ENCODE measurements at regions not wholly inside any gene's neighbourhood (a gene's known extent, or its start where the extent isn't known, plus 50 kb on each side); places are given as distances from the start of the nearest gene placed in this dataset.

DNA sequence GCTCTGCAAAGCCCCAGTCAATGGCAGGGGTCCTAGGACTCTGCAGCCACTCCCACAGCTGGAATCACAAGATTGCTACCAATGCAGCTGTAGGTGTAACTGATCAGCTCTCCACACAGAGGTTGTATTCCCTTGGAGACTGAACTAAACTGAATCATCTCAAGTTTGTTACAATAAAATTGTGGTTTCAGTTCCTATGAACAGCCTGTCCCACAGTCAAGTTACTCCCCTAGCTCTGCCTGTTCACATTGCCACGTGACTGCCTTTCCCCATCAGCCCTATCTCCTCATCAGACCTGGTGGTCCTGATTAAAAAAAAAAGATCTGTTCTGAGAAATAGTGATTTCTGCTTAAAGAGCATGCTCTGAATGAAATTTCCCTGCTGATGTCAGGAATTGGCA, 287.9 kb upstream of the NBEA start:
- TF ChIP-seq EZH2 (IDR thresholded peaks at IDR 0.05; ENCODE audit: borderline replicate concordance, low read depth, low read length, severe bottlenecking) (no peak), CTCF (IDR thresholded peaks at IDR 0.05; ENCODE audit: borderline replicate concordance, extremely low read depth, low read length, poor library complexity, severe bottlenecking) (no peak)
- H3K9ac ChIP-seq (ENCODE audit: low read depth, low read length): no peak overlapping the region
- H3K4me2 ChIP-seq (ENCODE audit: insufficient read depth, low read length): no peak overlapping the region
- no peak overlapping the region for H3K27ac ChIP-seq (ENCODE audit: low read length)
- DNase-seq: no peak
- H3K9me3 ChIP-seq (ENCODE audit: insufficient read depth, low read length, severe bottlenecking): no peaks in the 10 kb centered on the region
- no peak overlapping the region for H3K4me3 ChIP-seq (ENCODE audit: low read depth in 1 of 2, low read length in 2 of 2)
- no peak overlapping the region for H2AFZ ChIP-seq (ENCODE audit: low read depth, low read length)
- no peaks in the 10 kb centered on the region for H3K36me3 ChIP-seq (ENCODE audit: insufficient read depth, low read length)
- no peaks in the 10 kb centered on the region for H4K20me1 ChIP-seq (ENCODE audit: insufficient read depth, low read length)
- H3K27me3 ChIP-seq (ENCODE audit: insufficient read depth, low read length, poor library complexity): no peaks in the 10 kb centered on the region
- H3K4me1 ChIP-seq (ENCODE audit: insufficient read depth, low read length): no peaks in the 10 kb centered on the region
- no peaks in the 10 kb centered on the region for H3K79me2 ChIP-seq (ENCODE audit: insufficient read depth, low read length)
- no peak for ATAC-seq (ENCODE audit: insufficient read depth, low read depth)

DNA sequence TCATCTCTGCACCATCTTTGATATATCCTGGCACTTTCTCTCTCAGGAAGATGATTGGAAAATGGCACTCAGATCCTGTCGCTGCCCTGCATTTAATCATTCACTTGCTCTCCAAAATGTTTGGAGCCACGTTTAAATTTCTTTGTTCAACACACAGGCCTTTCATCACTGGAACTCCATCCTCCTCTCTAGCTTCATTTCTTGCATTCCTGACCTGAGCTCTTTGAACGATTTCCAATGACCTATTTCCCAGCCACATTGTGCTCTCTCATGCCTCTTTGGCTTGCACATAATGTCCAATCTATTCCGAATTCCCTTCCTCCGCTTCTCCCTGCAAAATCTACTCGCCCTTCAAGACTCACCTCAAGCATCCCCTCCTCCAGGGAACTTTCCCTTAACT, 287.4 kb upstream of the NBEA start:
- H3K36me3 ChIP-seq (ENCODE audit: insufficient read depth, low read length): no peaks in the 10 kb centered on the region
- ATAC-seq (ENCODE audit: insufficient read depth, low read depth) (no peak), DNase-seq (no peak)
- H3K4me3 ChIP-seq (ENCODE audit: low read depth in 1 of 2, low read length in 2 of 2): no peak overlapping the region
- TF ChIP-seq EZH2 (IDR thresholded peaks at IDR 0.05; ENCODE audit: borderline replicate concordance, low read depth, low read length, severe bottlenecking) (no peak), CTCF (IDR thresholded peaks at IDR 0.05; ENCODE audit: borderline replicate concordance, extremely low read depth, low read length, poor library complexity, severe bottlenecking) (no peak)
- no peaks in the 10 kb centered on the region for H3K9me3 ChIP-seq (ENCODE audit: insufficient read depth, low read length, severe bottlenecking)
- H3K27me3 ChIP-seq (ENCODE audit: insufficient read depth, low read length, poor library complexity): no peaks in the 10 kb centered on the region
- no peak overlapping the region for H3K27ac ChIP-seq (ENCODE audit: low read length)
- H2AFZ ChIP-seq (ENCODE audit: low read depth, low read length): no peak overlapping the region
- H4K20me1 ChIP-seq (ENCODE audit: insufficient read depth, low read length): no peaks in the 10 kb centered on the region
- H3K4me2 ChIP-seq (ENCODE audit: insufficient read depth, low read length): no peak overlapping the region
- no peak overlapping the region for H3K9ac ChIP-seq (ENCODE audit: low read depth, low read length)
- H3K4me1 ChIP-seq (ENCODE audit: insufficient read depth, low read length): no peaks in the 10 kb centered on the region
- H3K79me2 ChIP-seq (ENCODE audit: insufficient read depth, low read length): no peaks in the 10 kb centered on the region

DNA sequence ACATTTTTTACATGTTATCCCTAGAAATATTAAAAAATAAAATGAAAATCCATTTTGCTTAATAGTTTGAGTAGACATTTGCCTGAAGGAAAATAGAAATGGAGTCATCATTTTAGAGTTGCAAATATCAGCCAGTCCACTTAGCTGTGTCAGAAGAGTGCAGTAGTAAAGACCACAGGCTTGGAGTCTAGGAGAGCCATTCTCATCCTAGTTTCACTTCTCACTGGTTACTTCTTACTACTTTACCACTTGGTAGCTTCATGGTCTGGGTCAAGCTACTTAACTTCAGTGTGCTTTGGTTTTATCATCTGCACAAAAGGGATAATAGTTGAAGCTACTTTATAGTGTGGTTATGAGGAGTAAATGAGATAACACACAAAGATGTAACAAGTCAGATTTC, 286.5 kb upstream of the NBEA start:
- H3K4me2 ChIP-seq (ENCODE audit: insufficient read depth, low read length): no peak overlapping the region
- H3K36me3 ChIP-seq (ENCODE audit: insufficient read depth, low read length): no peaks in the 10 kb centered on the region
- H3K4me3 ChIP-seq (ENCODE audit: low read depth in 1 of 2, low read length in 2 of 2): no peak overlapping the region
- TF ChIP-seq EZH2 (IDR thresholded peaks at IDR 0.05; ENCODE audit: borderline replicate concordance, low read depth, low read length, severe bottlenecking) (no peak), CTCF (IDR thresholded peaks at IDR 0.05; ENCODE audit: borderline replicate concordance, extremely low read depth, low read length, poor library complexity, severe bottlenecking) (no peak)
- no peak for ATAC-seq (ENCODE audit: insufficient read depth, low read depth)
- H3K27ac ChIP-seq (ENCODE audit: low read length): no peak overlapping the region
- no peak for DNase-seq
- H3K9ac ChIP-seq (ENCODE audit: low read depth, low read length): no peak overlapping the region
- no peaks in the 10 kb centered on the region for H3K27me3 ChIP-seq (ENCODE audit: insufficient read depth, low read length, poor library complexity)
- no peak overlapping the region for H2AFZ ChIP-seq (ENCODE audit: low read depth, low read length)
- no peaks in the 10 kb centered on the region for H3K79me2 ChIP-seq (ENCODE audit: insufficient read depth, low read length)
- H3K4me1 ChIP-seq (ENCODE audit: insufficient read depth, low read length): no peaks in the 10 kb centered on the region
- no peaks in the 10 kb centered on the region for H4K20me1 ChIP-seq (ENCODE audit: insufficient read depth, low read length)
- no peaks in the 10 kb centered on the region for H3K9me3 ChIP-seq (ENCODE audit: insufficient read depth, low read length, severe bottlenecking)

DNA sequence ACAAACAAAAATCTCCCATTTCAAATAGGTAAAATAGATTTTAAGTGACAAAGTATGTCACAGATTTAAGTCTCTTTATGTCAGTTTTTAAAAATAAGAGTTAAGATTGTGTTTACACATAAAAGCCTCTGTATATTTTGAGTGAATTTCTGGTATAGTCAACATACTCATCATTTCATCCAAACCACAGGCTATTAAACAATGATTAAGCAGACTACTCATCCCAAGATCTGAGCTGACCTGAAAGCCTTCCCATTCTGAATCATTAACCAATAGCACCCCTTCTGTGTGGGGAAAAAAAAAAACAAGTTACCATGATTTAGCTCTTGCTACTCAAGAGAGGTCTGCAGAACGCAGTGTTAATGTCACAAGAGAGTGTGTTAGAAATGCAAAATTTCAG, 284.4 kb upstream of the NBEA start:
- Histone ChIP-seq H3K27me3 (ENCODE audit: insufficient read depth, low read length, poor library complexity) (no peaks in the 10 kb centered on the region), H3K79me2 (ENCODE audit: insufficient read depth, low read length) (no peaks in the 10 kb centered on the region), H3K4me3 (ENCODE audit: low read depth in 1 of 2, low read length in 2 of 2) (no peak overlapping the region), H3K9me3 (ENCODE audit: insufficient read depth, low read length, severe bottlenecking) (no peaks in the 10 kb centered on the region), H3K9ac (ENCODE audit: low read depth, low read length) (no peak overlapping the region), H3K4me2 (ENCODE audit: insufficient read depth, low read length) (no peak overlapping the region), H3K4me1 (ENCODE audit: insufficient read depth, low read length) (no peaks in the 10 kb centered on the region), H3K36me3 (ENCODE audit: insufficient read depth, low read length) (no peaks in the 10 kb centered on the region), H4K20me1 (ENCODE audit: insufficient read depth, low read length) (no peaks in the 10 kb centered on the region), H2AFZ (ENCODE audit: low read depth, low read length) (no peak overlapping the region), H3K27ac (ENCODE audit: low read length) (no peak overlapping the region)
- DNase-seq (no peak), ATAC-seq (ENCODE audit: insufficient read depth, low read depth) (no peak)
- no peak for TF ChIP-seq EZH2 (IDR thresholded peaks at IDR 0.05; ENCODE audit: borderline replicate concordance, low read depth, low read length, severe bottlenecking)
- TF ChIP-seq CTCF (IDR thresholded peaks at IDR 0.05; ENCODE audit: borderline replicate concordance, extremely low read depth, low read length, poor library complexity, severe bottlenecking): no peak

Measured in DND-41 (cell line).